HG03571 (cell line): ENCODE measurements at regions not wholly inside any gene's neighbourhood (a gene's known extent, or its start where the extent isn't known, plus 50 kb on each side); places are given as distances from the start of the nearest gene placed in this dataset.
"Not testable (repeated sequence)": the region's sequence is repeated elsewhere in the genome, so short reads cannot be mapped to it uniquely, and the experiment has no call there.

Experiments
- ATAC-seq: cut with Tn5 transposase; IDR thresholded peaks from one replicate; pipeline ENCODE4 v1.9.1; 2021; ENCODE audit not compliant: unreplicated experiment

GRCh38 chr13:104586051-104586746 lies 1520.0 kb upstream of the SLC10A2 start:
- no peak for ATAC-seq

- ATAC-seq: no peak
Measured at GRCh38 chr13:104584481-104584880, 1518.3 kb upstream of the SLC10A2 start.

GRCh38 chr13:104580931-104581330 lies 1514.7 kb upstream of the SLC10A2 start:
- no peak for ATAC-seq

- no peak for ATAC-seq
Measured at GRCh38 chr13:104577071-104577815, 1511.0 kb upstream of the SLC10A2 start.

GRCh38 chr13:104571893-104572229 lies 1505.6 kb upstream of the SLC10A2 start:
- ATAC-seq: no peak

GRCh38 chr13:104571161-104571892 lies 1505.1 kb upstream of the SLC10A2 start:
- ATAC-seq: no peak

- ATAC-seq: no peak
Measured at GRCh38 chr13:104567114-104567513, 1500.9 kb upstream of the SLC10A2 start.

- no peak for ATAC-seq
Measured at GRCh38 chr13:104565888-104566287, 1499.7 kb upstream of the SLC10A2 start.

GRCh38 chr13:104553896-104554295 lies 1487.7 kb upstream of the SLC10A2 start:
- ATAC-seq: no peak

- no peak for ATAC-seq
Measured at GRCh38 chr13:104553186-104553585, 1487.0 kb upstream of the SLC10A2 start.

GRCh38 chr13:104534847-104535246 lies 1468.6 kb upstream of the SLC10A2 start:
- ATAC-seq: no peak

- no peak for ATAC-seq
Measured at GRCh38 chr13:104532132-104532531, 1465.9 kb upstream of the SLC10A2 start.

GRCh38 chr13:104530741-104531140 lies 1464.5 kb upstream of the SLC10A2 start:
- ATAC-seq: no peak

- no peak for ATAC-seq
Measured at GRCh38 chr13:104526561-104526960, 1460.3 kb upstream of the SLC10A2 start.

GRCh38 chr13:104525467-104525866 lies 1459.2 kb upstream of the SLC10A2 start:
- no peak for ATAC-seq

GRCh38 chr13:104522235-104523072 lies 1456.2 kb upstream of the SLC10A2 start:
- no peak for ATAC-seq

- no peak for ATAC-seq
Measured at GRCh38 chr13:104510422-104510821, 1444.2 kb upstream of the SLC10A2 start.

GRCh38 chr13:104493502-104493901 lies 1427.3 kb upstream of the SLC10A2 start:
- not testable (repeated sequence) for ATAC-seq

- ATAC-seq: no peak
Measured at GRCh38 chr13:104491916-104492315, 1425.7 kb upstream of the SLC10A2 start.

- ATAC-seq: no peak
Measured at GRCh38 chr13:104487006-104487405, 1420.8 kb upstream of the SLC10A2 start.

GRCh38 chr13:104485571-104485970 lies 1419.4 kb upstream of the SLC10A2 start:
- ATAC-seq: no peak
